ENCODE measurements at regions not wholly inside any gene's neighbourhood (a gene's known extent, or its start where the extent isn't known, plus 50 kb on each side); places are given as distances from the start of the nearest gene placed in this dataset.

DNA sequence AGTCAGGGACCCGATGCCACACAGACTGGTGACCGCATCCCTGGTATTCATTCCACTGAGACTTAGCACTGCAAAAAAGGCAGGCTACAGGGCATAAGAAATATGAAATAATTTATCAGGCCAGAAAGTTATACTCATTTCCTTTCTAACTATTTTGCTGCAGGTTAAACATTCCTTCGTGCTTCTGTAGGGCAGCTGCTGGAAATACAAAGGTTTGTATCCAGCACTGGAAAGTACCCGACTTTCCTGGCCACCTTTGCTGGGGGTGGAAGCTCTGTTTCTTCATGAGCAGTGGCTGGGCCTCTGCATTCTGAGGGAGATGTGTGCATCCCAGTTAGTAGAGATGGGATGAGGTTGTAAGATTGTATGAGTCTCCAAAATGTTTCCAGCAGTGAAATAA lies 478.6 kb upstream of the WWC1 start:
- no peak overlapping the region for H3K4me3 ChIP-seq (ENCODE audit: low read length)
- 92 to 99% methylated on average over 4 of the region's 4 CpGs for WGBS, 2 experiments (ENCODE audit: insufficient coverage in 1 of 2, insufficient read length in 1 of 2)
- DNase-seq: no peak
- H3K9me3 ChIP-seq (ENCODE audit: control insufficient read depth, low read length): peaks cover 12% of the 10 kb centered on the region
- no peak overlapping the region for H3K4me3 Mint-ChIP-seq
- peaks cover 16% of the 10 kb centered on the region for H3K4me1 ChIP-seq (ENCODE audit: control insufficient read depth, insufficient read depth, low read length)
- no peaks in the 10 kb centered on the region for H3K27me3 ChIP-seq (ENCODE audit: control insufficient read depth, insufficient read depth, low read length, poor library complexity, severe bottlenecking)
- TF ChIP-seq, protein P1, sequence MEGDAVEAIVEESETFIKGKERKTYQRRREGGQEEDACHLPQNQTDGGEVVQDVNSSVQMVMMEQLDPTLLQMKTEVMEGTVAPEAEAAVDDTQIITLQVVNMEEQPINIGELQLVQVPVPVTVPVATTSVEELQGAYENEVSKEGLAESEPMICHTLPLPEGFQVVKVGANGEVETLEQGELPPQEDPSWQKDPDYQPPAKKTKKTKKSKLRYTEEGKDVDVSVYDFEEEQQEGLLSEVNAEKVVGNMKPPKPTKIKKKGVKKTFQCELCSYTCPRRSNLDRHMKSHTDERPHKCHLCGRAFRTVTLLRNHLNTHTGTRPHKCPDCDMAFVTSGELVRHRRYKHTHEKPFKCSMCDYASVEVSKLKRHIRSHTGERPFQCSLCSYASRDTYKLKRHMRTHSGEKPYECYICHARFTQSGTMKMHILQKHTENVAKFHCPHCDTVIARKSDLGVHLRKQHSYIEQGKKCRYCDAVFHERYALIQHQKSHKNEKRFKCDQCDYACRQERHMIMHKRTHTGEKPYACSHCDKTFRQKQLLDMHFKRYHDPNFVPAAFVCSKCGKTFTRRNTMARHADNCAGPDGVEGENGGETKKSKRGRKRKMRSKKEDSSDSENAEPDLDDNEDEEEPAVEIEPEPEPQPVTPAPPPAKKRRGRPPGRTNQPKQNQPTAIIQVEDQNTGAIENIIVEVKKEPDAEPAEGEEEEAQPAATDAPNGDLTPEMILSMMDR (conservative IDR thresholded peaks at IDR 0.05): no peak
- H3K27me3 Mint-ChIP-seq (ENCODE audit: insufficient read depth): no peaks in the 10 kb centered on the region
- H3K36me3 ChIP-seq (ENCODE audit: control insufficient read depth, insufficient read depth, low read length): no peaks in the 10 kb centered on the region
- no peak overlapping the region for H3K9ac ChIP-seq (ENCODE audit: extremely low read depth, low read length, poor library complexity, severe bottlenecking)
- H3K36me3 Mint-ChIP-seq (ENCODE audit: low read depth): no peaks in the 10 kb centered on the region
- H3K4me1 Mint-ChIP-seq: peaks cover 43% of the 10 kb centered on the region
- H3K9me3 Mint-ChIP-seq: peaks cover 6% of the 10 kb centered on the region
- H3K27ac ChIP-seq (ENCODE audit: low read depth, low read length): no peak overlapping the region
- no peak overlapping the region for H3K27ac Mint-ChIP-seq

DNA sequence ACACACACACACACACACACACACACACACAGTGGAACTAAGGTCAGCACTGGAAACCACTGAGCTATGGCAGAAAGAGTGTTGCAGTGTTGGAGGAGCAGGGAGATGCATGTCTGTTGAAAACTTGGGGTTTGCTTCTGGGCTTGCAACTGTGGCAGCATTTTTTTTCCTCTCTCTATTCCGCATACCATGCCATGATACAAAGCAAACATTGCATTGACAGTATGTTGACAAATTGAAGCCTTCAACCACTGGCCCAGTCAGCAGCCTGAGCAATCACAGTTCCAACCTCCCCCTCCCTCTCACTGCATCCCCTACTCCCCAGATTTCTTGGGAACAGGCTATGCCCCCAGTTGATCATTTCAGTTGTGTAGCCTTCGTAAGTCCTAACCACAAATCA lies 478.1 kb upstream of the WWC1 start:
- Histone ChIP-seq H3K9me3 (ENCODE audit: control insufficient read depth, low read length) (peaks cover 12% of the 10 kb centered on the region), H3K27me3 (ENCODE audit: control insufficient read depth, insufficient read depth, low read length, poor library complexity, severe bottlenecking) (no peaks in the 10 kb centered on the region), H3K27ac (ENCODE audit: low read depth, low read length) (no peak overlapping the region), H3K4me1 (ENCODE audit: control insufficient read depth, insufficient read depth, low read length) (peaks cover 16% of the 10 kb centered on the region), H3K36me3 (ENCODE audit: control insufficient read depth, insufficient read depth, low read length) (no peaks in the 10 kb centered on the region), H3K9ac (ENCODE audit: extremely low read depth, low read length, poor library complexity, severe bottlenecking) (no peak overlapping the region), H3K4me3 (ENCODE audit: low read length) (no peak overlapping the region)
- 92% methylated on average over 2 of the region's 2 CpGs; no CpG with 5 or more reads in 1 of the 2 experiments for WGBS, 2 experiments (ENCODE audit: insufficient coverage in 1 of 2, insufficient read length in 1 of 2)
- H3K36me3 Mint-ChIP-seq (ENCODE audit: low read depth): no peaks in the 10 kb centered on the region
- peaks cover 43% of the 10 kb centered on the region for H3K4me1 Mint-ChIP-seq
- H3K27ac Mint-ChIP-seq: no peak overlapping the region
- H3K27me3 Mint-ChIP-seq (ENCODE audit: insufficient read depth): no peaks in the 10 kb centered on the region
- DNase-seq: no peak
- no peak overlapping the region for H3K4me3 Mint-ChIP-seq
- peaks cover 6% of the 10 kb centered on the region for H3K9me3 Mint-ChIP-seq
- TF ChIP-seq, protein P1 (conservative IDR thresholded peaks at IDR 0.05): no peak

DNA sequence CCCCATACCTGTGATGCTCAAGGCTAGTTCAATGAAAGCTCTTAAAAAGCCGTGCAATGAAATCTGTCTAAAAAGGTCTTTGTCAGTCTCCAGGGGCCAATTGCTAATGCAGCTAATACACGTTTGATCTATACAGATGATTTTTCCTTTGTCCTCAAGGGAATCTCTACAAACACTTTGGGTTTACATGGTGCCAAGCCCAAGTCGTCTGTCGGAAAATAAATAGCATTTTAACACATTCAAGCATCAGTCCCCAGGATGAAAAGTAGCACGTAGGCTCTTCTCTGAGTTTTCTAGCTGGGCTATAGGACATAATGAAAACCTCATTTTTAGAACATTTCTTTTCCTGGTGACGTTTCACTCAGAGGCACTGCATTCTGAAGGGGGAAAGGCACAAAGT lies 477.4 kb upstream of the WWC1 start:
- no peak overlapping the region for H3K4me3 Mint-ChIP-seq
- no peak overlapping the region for H3K27ac Mint-ChIP-seq
- H3K4me3 ChIP-seq (ENCODE audit: low read length): no peak overlapping the region
- no peak for DNase-seq
- no peaks in the 10 kb centered on the region for H3K36me3 ChIP-seq (ENCODE audit: control insufficient read depth, insufficient read depth, low read length)
- no peaks in the 10 kb centered on the region for H3K27me3 Mint-ChIP-seq (ENCODE audit: insufficient read depth)
- peaks cover 16% of the 10 kb centered on the region for H3K4me1 ChIP-seq (ENCODE audit: control insufficient read depth, insufficient read depth, low read length)
- WGBS, 2 experiments (ENCODE audit: insufficient coverage in 1 of 2, insufficient read length in 1 of 2): 88 to 90% methylated on average over 5 to 6 of the region's 6 CpGs
- no peaks in the 10 kb centered on the region for H3K36me3 Mint-ChIP-seq (ENCODE audit: low read depth)
- H3K27me3 ChIP-seq (ENCODE audit: control insufficient read depth, insufficient read depth, low read length, poor library complexity, severe bottlenecking): no peaks in the 10 kb centered on the region
- H3K9ac ChIP-seq (ENCODE audit: extremely low read depth, low read length, poor library complexity, severe bottlenecking): no peak overlapping the region
- peaks cover 12% of the 10 kb centered on the region for H3K9me3 ChIP-seq (ENCODE audit: control insufficient read depth, low read length)
- peaks cover 6% of the 10 kb centered on the region for H3K9me3 Mint-ChIP-seq
- no peak overlapping the region for H3K27ac ChIP-seq (ENCODE audit: low read depth, low read length)
- TF ChIP-seq, protein P1 (conservative IDR thresholded peaks at IDR 0.05): no peak
- H3K4me1 Mint-ChIP-seq: peaks cover 37% of the 10 kb centered on the region

All from endodermal cell (in vitro differentiated cells).